Hindlimb muscle (tissue), 1 donor: ENCODE measurements at regions not wholly inside any gene's neighbourhood (a gene's known extent, or its start where the extent isn't known, plus 50 kb on each side); places are given as distances from the start of the nearest gene placed in this dataset.
"Not testable (repeated sequence)": the region's sequence is repeated elsewhere in the genome, so short reads cannot be mapped to it uniquely, and the experiment has no call there.

Source experiments
- DNase-seq: peaks from one replicate; pipeline ENCODE4 v3.0.0-alpha.2; 2013

DNA sequence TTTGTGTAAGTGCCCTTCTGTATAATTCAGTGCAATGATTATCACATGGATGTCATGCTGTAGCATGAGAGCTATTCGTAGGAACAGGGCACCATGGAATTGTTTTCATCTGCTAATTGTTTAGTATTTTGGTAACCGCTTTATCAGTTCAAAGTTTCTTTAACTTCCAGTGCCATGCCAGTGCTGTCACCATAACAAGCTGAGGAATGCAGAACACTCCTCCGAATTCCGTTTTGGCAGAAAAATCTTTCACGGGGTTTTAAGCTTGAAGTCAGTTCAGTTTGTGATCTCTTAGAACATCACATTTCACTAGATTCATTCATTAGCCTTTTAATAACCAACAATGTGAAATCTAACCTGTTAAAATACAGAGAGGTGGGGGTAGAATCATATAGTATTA lies 117.2 kb upstream of the SEMA3C start:
- no peak for DNase-seq

DNA sequence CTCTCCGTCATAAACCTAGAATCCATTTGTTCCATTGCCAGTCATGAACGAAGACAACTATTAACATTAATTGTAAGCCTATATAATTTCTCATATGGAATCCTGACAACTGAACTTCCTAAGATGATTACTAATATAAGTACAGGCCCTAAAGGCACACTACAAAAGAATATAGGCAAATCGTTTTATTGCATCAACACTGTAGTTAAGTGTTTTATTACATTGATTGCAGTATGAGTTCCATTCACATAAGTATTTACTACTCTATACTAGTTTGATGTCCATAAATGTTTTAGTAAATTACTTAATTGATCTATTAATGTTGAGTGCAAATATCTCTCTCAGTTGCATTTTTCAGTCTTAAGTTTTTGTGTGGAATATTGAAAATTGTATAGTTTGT lies 113.1 kb upstream of the SEMA3C start:
- no peak for DNase-seq

DNA sequence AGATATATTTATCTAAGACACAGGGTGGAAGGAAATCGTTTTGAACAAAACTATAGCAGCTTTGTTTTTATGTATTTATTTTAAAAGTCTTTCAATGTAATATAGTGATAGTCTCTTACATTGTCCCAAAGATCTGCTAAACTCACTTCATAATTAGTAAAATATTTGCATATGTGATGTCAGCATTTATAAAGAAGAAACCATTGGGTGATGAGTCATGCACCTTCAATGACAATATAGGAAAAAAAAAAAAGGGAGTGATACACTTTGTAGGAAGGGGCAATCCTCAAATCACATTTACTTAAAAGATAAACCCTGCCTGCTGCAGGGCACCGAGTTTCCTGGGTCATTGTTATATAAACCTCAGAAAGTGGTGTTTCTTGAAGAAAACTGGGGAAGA lies 112.4 kb upstream of the SEMA3C start:
- no peak for DNase-seq

DNA sequence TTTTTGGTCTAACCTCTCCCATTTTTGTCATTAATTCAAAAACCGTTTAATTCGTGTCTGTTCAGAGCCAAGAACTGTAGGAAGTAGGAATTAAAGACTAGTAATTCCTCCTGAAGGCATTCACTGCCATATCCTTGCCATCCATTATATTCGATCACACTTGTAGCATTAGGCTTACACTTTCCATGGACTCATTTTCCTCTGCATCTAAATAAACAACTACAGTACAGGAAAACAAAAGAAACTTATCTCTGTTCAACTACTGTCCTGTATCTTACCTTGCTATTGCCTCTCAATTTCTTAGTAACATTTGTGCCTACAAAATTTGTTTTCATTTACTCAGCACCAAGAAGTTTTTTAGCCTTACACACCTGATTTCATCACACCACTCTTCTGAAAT lies 111.6 kb upstream of the SEMA3C start:
- no peak for DNase-seq

DNA sequence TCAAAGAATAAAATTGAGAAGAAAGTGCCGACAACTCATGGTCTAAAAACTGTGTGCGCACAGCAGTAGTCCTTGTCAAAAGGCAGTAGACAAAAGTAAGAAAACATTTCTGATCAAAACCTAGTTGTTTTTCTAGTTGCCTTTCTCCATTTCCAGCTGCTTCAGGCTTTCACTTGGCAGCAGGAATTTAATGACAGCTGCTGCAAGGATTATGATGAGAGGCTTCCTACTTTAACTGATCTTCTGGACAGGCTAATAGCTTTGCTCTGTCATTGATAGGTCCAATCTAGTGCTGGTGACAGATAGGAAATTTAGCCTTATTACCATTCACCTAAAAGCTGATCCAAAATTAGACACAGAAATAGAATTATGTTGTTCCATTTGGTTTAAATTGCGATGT lies 110.7 kb upstream of the SEMA3C start:
- DNase-seq: peak; percentile 52

- no peak for DNase-seq
These were observed 106.5 kb upstream of the SEMA3C start for GRCh38 chr7:81025360-81025759.

DNA sequence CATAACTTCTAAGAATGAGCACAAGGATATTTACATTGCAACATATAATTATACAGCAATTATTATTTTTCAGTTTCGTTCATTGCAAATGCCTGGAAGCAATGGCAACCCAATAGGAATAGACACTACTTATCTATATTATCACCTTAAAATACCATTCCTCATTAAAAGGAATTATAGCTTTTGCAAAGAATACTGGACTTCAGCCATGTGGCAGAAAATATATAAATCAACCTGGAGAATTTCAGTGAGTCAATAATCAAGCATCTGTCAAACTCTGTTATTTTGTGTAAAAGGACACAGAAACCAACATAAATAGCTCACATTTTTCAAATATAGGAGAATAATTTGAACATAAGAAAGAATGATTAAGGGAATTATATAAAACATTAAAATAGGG lies 96.1 kb upstream of the SEMA3C start:
- no peak for DNase-seq

DNA sequence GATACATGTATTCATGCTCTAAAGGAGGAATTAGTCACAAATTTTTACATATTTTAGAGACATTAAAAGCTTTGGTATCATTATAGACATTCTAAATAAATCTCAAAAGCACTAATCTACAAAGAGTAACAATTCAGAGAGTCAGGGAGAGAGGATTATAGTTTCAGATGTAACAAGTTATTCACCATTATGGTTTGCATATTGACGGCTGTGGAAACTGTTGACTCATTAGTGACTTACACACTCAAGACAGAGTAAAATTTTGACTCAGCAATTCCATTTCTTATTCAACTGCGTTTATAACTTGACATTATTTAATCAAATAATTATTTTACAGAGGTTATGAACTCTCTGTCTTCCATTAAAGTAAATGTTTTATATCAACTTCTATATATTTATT lies 95.4 kb upstream of the SEMA3C start:
- no peak for DNase-seq

DNA sequence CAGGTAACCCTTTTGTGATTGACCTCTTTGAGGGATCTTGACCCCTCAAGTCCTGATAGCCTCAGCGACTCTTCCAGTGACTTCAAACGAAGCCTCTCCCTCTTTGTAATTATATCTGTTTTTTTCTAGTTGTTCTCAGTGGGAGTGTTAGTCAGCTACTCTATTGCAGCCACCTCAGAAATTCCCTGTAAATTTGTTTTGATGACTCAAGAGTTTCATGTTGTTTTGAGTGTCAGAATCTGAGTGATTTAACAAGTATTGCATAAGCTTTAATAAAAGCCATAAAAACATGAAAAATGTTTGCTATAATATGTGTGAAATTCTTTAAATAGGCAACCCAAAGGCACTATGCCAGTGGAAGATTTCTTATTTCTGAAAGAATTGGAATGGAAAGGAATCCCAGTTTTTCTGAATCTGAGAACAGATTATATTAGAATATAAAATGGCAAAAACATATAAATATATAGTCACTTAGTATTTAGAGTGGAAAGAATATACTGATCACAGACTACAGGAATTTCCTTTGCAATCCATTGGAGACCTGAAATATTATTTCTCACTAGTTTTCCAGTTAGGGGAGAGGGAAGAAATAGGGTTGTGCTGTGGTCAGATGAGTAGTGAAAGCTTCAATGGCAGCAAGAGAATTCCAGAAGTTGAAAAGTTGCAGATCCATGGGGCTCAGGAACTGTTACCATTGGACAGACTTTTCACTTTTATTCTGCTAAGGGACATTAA lies 94.4 kb upstream of the SEMA3C start:
- DNase-seq: peak; percentile 43

DNA sequence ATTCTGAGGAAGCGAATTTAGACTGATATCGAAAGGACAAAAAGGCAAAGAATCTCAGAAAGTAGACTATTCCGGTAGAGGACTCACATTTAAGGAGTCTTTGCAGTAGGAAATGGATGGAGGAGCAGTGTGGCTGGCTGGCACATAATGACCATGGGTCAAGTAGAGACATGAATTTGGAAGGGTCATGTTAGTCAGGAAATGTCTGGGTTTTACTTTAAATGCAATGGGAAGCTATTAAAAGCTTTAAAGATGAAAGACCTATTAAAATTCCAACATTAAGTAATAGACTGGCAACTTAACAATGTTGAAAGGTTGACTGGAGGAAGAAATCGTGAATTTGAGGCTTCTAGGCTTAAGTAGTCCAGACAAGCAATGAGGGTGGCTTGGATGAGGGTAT lies 90.0 kb upstream of the SEMA3C start:
- no peak for DNase-seq

GRCh38 chr7:81007051-81007450 lies 88.2 kb upstream of the SEMA3C start:
- peak; percentile 83 for DNase-seq

GRCh38 chr7:81005254-81005653 lies 86.4 kb upstream of the SEMA3C start:
- DNase-seq: peak; percentile 77

DNA sequence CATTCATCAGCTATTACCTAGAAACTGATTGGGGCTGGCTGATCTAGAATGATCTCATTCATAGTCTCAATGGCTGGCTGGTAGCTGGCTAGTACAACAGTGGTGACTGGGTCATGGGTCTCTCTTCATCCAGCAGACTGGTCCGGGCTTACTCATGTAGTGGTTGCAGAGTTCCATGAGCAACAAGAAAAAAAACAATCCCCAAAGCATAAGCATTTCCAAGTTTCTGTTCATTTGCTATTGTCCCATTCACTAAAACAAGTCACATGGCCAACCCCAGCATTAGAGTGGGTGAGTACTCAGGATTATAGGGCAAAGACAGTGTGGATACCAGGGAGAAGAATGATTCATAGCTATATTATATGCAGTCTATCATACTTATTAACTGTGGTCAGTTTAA lies 85.2 kb upstream of the SEMA3C start:
- no peak for DNase-seq

DNA sequence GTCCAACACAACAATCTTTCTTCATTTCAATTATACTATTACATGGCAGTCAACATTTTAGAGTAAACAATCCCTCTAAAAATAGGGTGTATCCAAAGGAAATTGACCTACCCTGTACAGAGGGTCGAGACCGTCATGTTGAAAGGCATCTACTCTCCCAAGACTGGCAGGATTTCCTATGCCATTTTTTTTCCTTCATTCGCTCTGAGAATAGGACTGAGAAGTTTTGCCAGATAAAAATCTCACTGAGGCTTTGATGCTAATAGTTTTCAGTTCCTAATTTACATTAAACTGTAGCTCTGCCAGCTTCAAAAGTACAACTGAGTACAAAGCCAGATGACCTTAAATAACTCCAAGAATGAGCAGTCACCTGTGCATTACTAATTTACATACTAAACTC lies 84.5 kb upstream of the SEMA3C start:
- DNase-seq: no peak

DNA sequence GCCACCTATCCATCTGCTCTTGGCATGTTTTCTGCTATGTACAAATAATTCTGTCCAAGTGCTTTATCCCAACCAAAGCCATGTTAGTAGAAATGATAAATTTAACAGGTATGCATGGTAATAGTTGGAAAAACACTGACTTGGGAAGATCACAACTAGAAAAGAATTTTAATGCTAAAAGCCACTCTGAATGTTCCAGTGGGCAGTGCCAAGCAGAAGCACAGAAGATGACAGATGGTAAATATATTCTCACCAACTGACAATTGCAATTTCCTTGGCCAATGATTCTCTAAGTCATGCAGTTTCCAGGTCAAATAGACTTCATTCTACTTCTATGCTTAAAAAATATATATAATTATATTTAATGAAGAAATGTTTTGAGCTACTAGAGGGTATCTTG lies 83.6 kb upstream of the SEMA3C start:
- no peak for DNase-seq

DNA sequence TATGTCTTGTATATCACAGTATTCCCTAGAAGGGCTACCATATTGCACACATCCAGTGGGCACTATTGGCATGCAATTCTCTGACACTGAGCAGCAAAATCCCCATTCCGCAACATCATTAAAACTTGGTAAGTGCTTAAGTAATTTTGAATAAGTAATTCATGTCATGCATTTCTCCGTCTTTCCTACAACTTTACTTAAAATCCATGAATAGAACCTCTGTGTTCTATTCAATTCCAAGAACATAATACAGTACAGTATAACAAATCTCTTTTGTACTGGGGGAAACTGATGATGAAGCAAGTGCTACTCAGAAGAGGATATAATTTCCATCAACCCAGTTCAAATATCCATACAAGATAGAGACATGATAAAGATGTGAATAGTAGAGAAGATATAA lies 80.9 kb upstream of the SEMA3C start:
- DNase-seq: no peak

- DNase-seq: no peak
These were observed 80.2 kb upstream of the SEMA3C start for GRCh38 chr7:80999100-80999499.

DNA sequence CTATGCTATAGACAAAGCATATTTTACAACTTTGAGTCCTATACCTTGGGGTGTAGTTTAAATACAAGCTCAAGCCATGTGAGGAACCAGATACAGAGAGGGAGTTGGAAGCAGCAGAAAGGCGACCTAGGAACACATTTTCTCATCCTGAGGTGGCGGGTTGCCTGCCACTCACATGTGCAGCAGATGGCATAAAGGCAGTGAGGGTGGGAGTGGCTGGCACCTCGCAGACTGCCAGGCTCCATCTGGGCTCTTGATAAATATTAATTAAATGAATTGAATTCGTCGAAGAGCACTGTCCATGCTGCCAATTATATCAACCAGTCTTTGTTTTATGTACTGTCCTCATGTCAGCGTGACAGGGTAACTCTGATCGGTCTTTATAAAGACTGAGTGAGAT lies 79.0 kb upstream of the SEMA3C start:
- no peak for DNase-seq

- DNase-seq: not testable (repeated sequence)
These were observed 77.4 kb upstream of the SEMA3C start for GRCh38 chr7:80996236-80996635.

DNA sequence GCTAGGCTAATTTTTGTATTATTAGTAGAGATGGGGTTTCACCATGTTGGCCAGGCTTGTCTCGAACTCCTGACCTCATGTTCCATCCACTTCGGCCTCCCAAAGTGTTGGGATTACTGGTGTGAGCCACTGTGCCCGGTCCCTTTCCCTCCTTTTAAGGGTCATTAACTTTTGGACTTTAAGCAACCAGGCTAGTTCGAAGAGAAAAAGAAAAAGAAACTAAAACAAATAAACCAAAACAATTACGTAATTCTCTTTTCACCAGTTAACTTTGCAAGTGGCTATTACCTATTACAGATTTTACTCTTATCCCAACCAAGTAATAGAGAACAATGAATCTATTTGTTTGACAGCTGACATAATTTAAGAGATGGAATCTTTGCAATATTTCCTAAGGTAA lies 72.8 kb upstream of the SEMA3C start:
- DNase-seq: no peak

- no peak for DNase-seq
These were observed 65.8 kb upstream of the SEMA3C start for GRCh38 chr7:80984619-80985018.

- no peak for DNase-seq
These were observed 62.6 kb upstream of the SEMA3C start for GRCh38 chr7:80981405-80981804.

- no peak for DNase-seq
These were observed 58.9 kb upstream of the SEMA3C start for GRCh38 chr7:80977751-80978150.

DNA sequence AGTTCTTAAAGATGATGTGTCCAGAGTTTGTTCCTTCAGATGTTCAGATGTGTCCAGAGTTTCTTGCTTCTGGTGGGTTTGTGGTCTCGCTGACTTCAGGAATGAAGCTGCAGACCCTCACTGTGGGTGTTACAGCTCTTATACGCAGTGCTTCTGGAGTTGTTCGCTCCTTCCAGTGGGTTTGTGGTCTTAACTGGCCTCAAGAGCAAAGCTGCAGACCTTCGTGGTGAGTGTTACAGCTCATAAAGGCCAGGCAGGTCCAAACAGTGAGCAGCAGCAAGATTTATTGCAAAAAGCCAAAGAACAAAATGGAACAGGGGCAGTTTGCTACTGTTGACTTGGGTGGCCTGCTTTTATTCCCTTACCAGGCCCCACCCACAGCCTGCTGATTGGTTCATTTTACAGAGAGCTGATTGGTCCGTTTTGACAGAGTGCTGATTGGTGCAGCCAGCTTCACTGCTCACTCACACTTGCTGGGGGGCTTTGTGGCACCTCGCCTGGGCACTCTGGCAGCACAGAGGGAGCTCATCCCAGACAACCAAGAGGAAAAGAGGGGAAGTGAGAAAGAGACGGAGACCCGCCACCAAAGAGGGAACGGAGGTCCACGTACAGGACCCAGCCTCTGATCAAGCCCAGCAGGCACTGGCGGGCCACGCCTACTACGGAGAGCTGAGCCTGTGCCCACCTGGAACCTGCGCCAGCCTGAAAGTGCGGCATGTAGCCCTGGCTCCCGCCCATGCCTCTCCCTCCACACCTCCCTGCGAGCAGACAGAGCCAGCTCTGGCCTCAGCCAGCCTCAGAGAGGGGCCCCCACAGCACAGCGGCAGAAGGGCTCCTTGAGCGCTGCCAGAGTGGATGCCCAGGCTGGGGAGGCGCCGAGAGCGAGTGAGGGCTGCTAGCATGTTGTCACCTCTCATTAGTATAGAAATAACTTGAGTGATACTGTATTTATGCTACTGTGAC lies 55.8 kb upstream of the SEMA3C start:
- no peak for DNase-seq
